Epithelial cell of prostate (primary cell): ENCODE measurements at regions not wholly inside any gene's neighbourhood (a gene's known extent, or its start where the extent isn't known, plus 50 kb on each side); places are given as distances from the start of the nearest gene placed in this dataset.

ENCODE experiments used
- DNase-seq: peaks from one replicate; pipeline ENCODE4 v3.0.0-alpha.2; 2011; ENCODE audit warnings: low read depth, low spot score
- H3K27ac ChIP-seq: fragments of 450-650 bp; 2 replicates; pipeline ENCODE4 v1.5.1; 2017; ENCODE audit warnings: mild to moderate bottlenecking

GRCh38 chr4:45399116-45399515, 672.8 kb upstream of the GNPDA2 start:
- no peak for DNase-seq
- no peak overlapping the region for H3K27ac ChIP-seq

- no peak for DNase-seq
- H3K27ac ChIP-seq: no peak overlapping the region
These were observed 659.0 kb upstream of the GNPDA2 start for GRCh38 chr4:45385306-45385705.

- no peak overlapping the region for H3K27ac ChIP-seq
- no peak for DNase-seq
These were observed 644.1 kb upstream of the GNPDA2 start for GRCh38 chr4:45370408-45370807.

GRCh38 chr4:45368832-45369231, 642.5 kb upstream of the GNPDA2 start:
- DNase-seq: no peak
- no peak overlapping the region for H3K27ac ChIP-seq

GRCh38 chr4:45363931-45364330, 637.6 kb upstream of the GNPDA2 start:
- no peak overlapping the region for H3K27ac ChIP-seq
- no peak for DNase-seq

- no peak for DNase-seq
- H3K27ac ChIP-seq: no peak overlapping the region
These were observed 632.5 kb upstream of the GNPDA2 start for GRCh38 chr4:45358573-45359506.

GRCh38 chr4:45353161-45353560, 626.8 kb upstream of the GNPDA2 start:
- DNase-seq: no peak
- no peak overlapping the region for H3K27ac ChIP-seq

GRCh38 chr4:45350438-45350837, 624.1 kb upstream of the GNPDA2 start:
- DNase-seq: no peak
- H3K27ac ChIP-seq: no peak overlapping the region

GRCh38 chr4:45349859-45350258, 623.5 kb upstream of the GNPDA2 start:
- H3K27ac ChIP-seq: no peak overlapping the region
- no peak for DNase-seq

GRCh38 chr4:45346816-45347435, 620.6 kb upstream of the GNPDA2 start:
- H3K27ac ChIP-seq: no peak overlapping the region
- no peak for DNase-seq

GRCh38 chr4:45345558-45345957, 619.2 kb upstream of the GNPDA2 start:
- H3K27ac ChIP-seq: no peak overlapping the region
- no peak for DNase-seq

GRCh38 chr4:45331802-45332201, 605.4 kb upstream of the GNPDA2 start:
- H3K27ac ChIP-seq: no peak overlapping the region
- DNase-seq: no peak

GRCh38 chr4:45327544-45327943, 601.2 kb upstream of the GNPDA2 start:
- no peak overlapping the region for H3K27ac ChIP-seq
- no peak for DNase-seq

- no peak overlapping the region for H3K27ac ChIP-seq
- DNase-seq: no peak
These were observed 598.4 kb upstream of the GNPDA2 start for GRCh38 chr4:45324455-45325417.

- no peak for DNase-seq
- H3K27ac ChIP-seq: no peak overlapping the region
These were observed 597.2 kb upstream of the GNPDA2 start for GRCh38 chr4:45323453-45324058.

GRCh38 chr4:45317739-45318138, 591.4 kb upstream of the GNPDA2 start:
- DNase-seq: no peak
- no peak overlapping the region for H3K27ac ChIP-seq

- no peak for DNase-seq
These were observed 590.9 kb upstream of the GNPDA2 start for GRCh38 chr4:45317276-45317675.

GRCh38 chr4:45316257-45316656, 589.9 kb upstream of the GNPDA2 start:
- no peak overlapping the region for H3K27ac ChIP-seq
- no peak for DNase-seq

More at GRCh38 chr4:45317276-45317675, 590.9 kb upstream of the GNPDA2 start:
- H3K27ac ChIP-seq: no peak overlapping the region

- H3K27ac ChIP-seq: no peak overlapping the region
- no peak for DNase-seq
These were observed 576.5 kb upstream of the GNPDA2 start for GRCh38 chr4:45302828-45303227.

- no peak overlapping the region for H3K27ac ChIP-seq
- DNase-seq: no peak
These were observed 568.1 kb upstream of the GNPDA2 start for GRCh38 chr4:45294464-45294863.
